K562 (cell line): ENCODE measurements at regions not wholly inside any gene's neighbourhood (a gene's known extent, or its start where the extent isn't known, plus 50 kb on each side); places are given as distances from the start of the nearest gene placed in this dataset.
A peak's percentile ranks its signal among the peaks of the same experiment; 100 is the strongest.

ENCODE experiments used
- ATAC-seq: fragments of 200-7000 bp; cut with Tn5 transposase; 3 replicates; pipeline ENCODE4 v1.9.1; 2020; ENCODE audit warnings: moderate library complexity
- BruUV-seq: library from RNA; stranded (reverse); fragments of 400-500 nt; replicated peaks from 2 replicates; lab custom pipeline; 2021; lab: Mats Ljungman, UMichigan
- CTCF ChIA-PET: fragments of 300-600 bp; formaldehyde crosslinking; extraction: SDS; loops from one replicate; lab custom pipeline; 2021; ENCODE audit warnings: low intra/inter-chr PET ratio; lab: Yijun Ruan, JAX
- POLR2A ChIA-PET: fragments of 300-600, 350-650 bp; sonication (Branson Sonifier 250); formaldehyde crosslinking; extraction: SDS; loops from one replicate; lab custom pipeline; 2021; ENCODE audit warnings: antibody characterized with exemption, inconsistent platforms; lab: Yijun Ruan, JAX
- DNase-seq, 4 experiments: peaks; one replicate each; pipeline versions ENCODE4 v3.0.0 to v3.0.0-alpha.2; 2011 to 2018; ENCODE audit warnings: low spot score in 3 of 4, mixed read lengths in 3 of 4; ENCODE audit errors: extremely low read depth in 1 of 4
- FAIRE-seq: peaks from 2 replicates; lab custom pipeline; 2011; peaks lifted over from hg19 to GRCh38; lab: Jason Lieb, UNC
- H2AFZ ChIP-seq: 2 replicates; pipeline ENCODE4 v1.6.0; 2011; ENCODE audit warnings: low read depth, low read length, control low read depth, inconsistent platforms
- H3K27ac ChIP-seq: fragments of 200-600 bp; 3 replicates; pipeline ENCODE4 v1.8.0; 2011; ENCODE audit warnings: low read depth, mild to moderate bottlenecking, control low read depth, inconsistent platforms, low read length, moderate library complexity, mixed read lengths; ENCODE audit errors: extremely low read depth
- H3K27me3 ChIP-seq, 2 experiments: fragments of 300-600 bp in 1 of 2; 2 replicates in 1 of 2; 3 replicates in 1 of 2; pipeline versions ENCODE4 v1.6.0 to v1.8.0; 2011; ENCODE audit warnings: inconsistent platforms in 2 of 2, low read length in 2 of 2, mild to moderate bottlenecking in 1 of 2, mixed read lengths in 1 of 2, moderate library complexity in 1 of 2; ENCODE audit not compliant: control insufficient read depth in 2 of 2, insufficient read depth in 2 of 2
- H3K36me3 ChIP-seq: fragments of 300-600 bp; 3 replicates; pipeline ENCODE4 v1.8.0; 2011; ENCODE audit warnings: mild to moderate bottlenecking, low read length, inconsistent platforms; ENCODE audit not compliant: control insufficient read depth, insufficient read depth
- H3K4me1 ChIP-seq, 2 experiments: fragments of 200-600 bp in 1 of 2; replicated peaks in 1 of 2; 2 replicates in 1 of 2; 3 replicates in 1 of 2; pipeline versions ENCODE4 v1.5.1 to v1.8.0; 2011; ENCODE audit warnings: inconsistent platforms in 2 of 2, low read length in 2 of 2, mild to moderate bottlenecking in 1 of 2, mixed read lengths in 1 of 2, moderate library complexity in 1 of 2; ENCODE audit not compliant: control insufficient read depth in 2 of 2, insufficient read depth in 2 of 2
- H3K4me2 ChIP-seq: 2 replicates; pipeline ENCODE4 v1.6.1; 2011; ENCODE audit warnings: low read length, control low read depth, inconsistent platforms, mixed read lengths; ENCODE audit not compliant: insufficient read depth
- H3K4me3 ChIP-seq: fragments of 200-600 bp; sonication (generic), shearing (Covaris generic); 2 replicates; pipeline ENCODE4 v1.5.1; 2016; ENCODE audit warnings: control low read depth, inconsistent platforms
- H3K79me2 ChIP-seq: fragments of 200-600 bp; 3 replicates; pipeline ENCODE4 v1.8.0; 2011; ENCODE audit warnings: low read length, inconsistent platforms; ENCODE audit not compliant: control insufficient read depth, insufficient read depth
- H3K9ac ChIP-seq, 2 experiments: 2 replicates each; pipeline versions ENCODE4 v1.6.0 to v1.6.1; 2011; ENCODE audit warnings: low read depth in 2 of 2, low read length in 2 of 2, control low read depth in 1 of 2, inconsistent platforms in 1 of 2, mild to moderate bottlenecking in 1 of 2, mixed read lengths in 1 of 2; ENCODE audit not compliant: insufficient read depth in 1 of 2
- H3K9me1 ChIP-seq: one replicate; pipeline ENCODE4 v1.6.0; 2011; ENCODE audit warnings: inconsistent platforms, mild to moderate bottlenecking, low read length, moderate library complexity; ENCODE audit not compliant: control insufficient read depth, insufficient read depth
- H3K9me3 ChIP-seq: replicated peaks from 2 replicates; pipeline ENCODE4 v1.5.1; 2011; ENCODE audit warnings: low read depth, low read length, inconsistent platforms; ENCODE audit not compliant: control insufficient read depth, insufficient read depth
- H4K20me1 ChIP-seq: replicated peaks from 2 replicates; pipeline ENCODE4 v1.6.1; 2011; ENCODE audit warnings: low read length, inconsistent platforms, mixed read lengths; ENCODE audit not compliant: control insufficient read depth, insufficient read depth
- C11orf30 ChIP-seq: fragments of 450-650 bp; IDR thresholded peaks from 2 replicates; pipeline ENCODE4 v1.6.1; 2016; ENCODE audit warnings: low read depth, mild to moderate bottlenecking
- CEBPB ChIP-seq: fragments of 450-650 bp; IDR thresholded peaks from 2 replicates; pipeline ENCODE4 v1.6.1; 2016; ENCODE audit warnings: missing genetic modification characterization, missing compliant biosample characterization
- LCOR ChIP-seq: sonication (generic); formaldehyde crosslinking; IDR thresholded peaks from 2 replicates; pipeline ENCODE4 v1.8.0; 2022; ENCODE audit warnings: mild to moderate bottlenecking, missing genetic modification reagents
- MAFF ChIP-seq: IDR thresholded peaks from 2 replicates; pipeline ENCODE4 v1.6.1; 2012; ENCODE audit warnings: low read length, improper control_type of control experiment
- MAFG ChIP-seq: fragments of 450-650 bp; conservative IDR thresholded peaks from 2 replicates; pipeline ENCODE4 v1.6.1; 2016; ENCODE audit warnings: missing genetic modification characterization, missing compliant biosample characterization
- MAFK ChIP-seq: IDR thresholded peaks from 2 replicates; pipeline ENCODE4 v1.6.1; 2011; ENCODE audit warnings: low read length, improper control_type of control experiment
- MEF2D ChIP-seq: conservative IDR thresholded peaks from 2 replicates; pipeline ENCODE4 v1.6.1; 2016; ENCODE audit warnings: low read depth, missing genetic modification characterization, missing compliant biosample characterization
- PHF21A ChIP-seq: fragments of 450-650 bp; IDR thresholded peaks from 2 replicates; pipeline ENCODE4 v1.6.1; 2017; ENCODE audit warnings: low read depth, borderline replicate concordance
- RCOR1 ChIP-seq, 2 experiments: IDR thresholded peaks; 2 replicates each; pipeline ENCODE4 v1.6.1; 2012; ENCODE audit warnings: low read depth in 2 of 2, low read length in 2 of 2, borderline replicate concordance in 1 of 2, improper control_type of control experiment in 1 of 2
- SAP30 ChIP-seq: fragments of 200-600 bp; sonication (generic); IDR thresholded peaks from 2 replicates; pipeline ENCODE4 v1.6.1; 2012; ENCODE audit warnings: borderline replicate concordance, low read depth, mild to moderate bottlenecking, moderate library complexity, low read length, control low read depth, inconsistent platforms; ENCODE audit not compliant: insufficient read depth, poor library complexity, severe bottlenecking
- SOX6 ChIP-seq: fragments of 450-650 bp; IDR thresholded peaks from 2 replicates; pipeline ENCODE4 v1.6.1; 2014; ENCODE audit warnings: mild to moderate bottlenecking
- ZNF316 ChIP-seq: fragments of 450-650 bp; IDR thresholded peaks from 2 replicates; pipeline ENCODE4 v1.6.1; 2016
- ZNF780A ChIP-seq: fragments of 250-450 bp; sonication (Bioruptor Pico); IDR thresholded peaks from 2 replicates; pipeline ENCODE4 v1.5.0; 2021; ENCODE audit warnings: mild to moderate bottlenecking
- WGBS: fragments of 100-300 bp; shearing (Covaris generic); methylation state at CpG from one replicate; pipeline ENCODE4 v1.1.6; 2016; ENCODE audit warnings: low coverage, mixed read lengths; ENCODE audit not compliant: insufficient coverage; ENCODE audit errors: missing lambda C conversion rate; 5-methylcytosine and 5-hydroxymethylcytosine counted together
- in situ Hi-C: fragments of 300-500 bp; cut with MboI; formaldehyde crosslinking; loops from 4 replicates; pipeline ENCODE4 v1.15.0; 2018; ENCODE audit warnings: inconsistent platforms, mixed read lengths
- intact Hi-C: fragments of 100-400 bp; cut with micrococcal nuclease; formaldehyde crosslinking; loops from 2 replicates; pipeline ENCODE4 v1.14.2; 2022
- TF ChIP-seq, protein P1 (sequence below): fragments of 250-450 bp; sonication (Bioruptor Pico); IDR thresholded peaks from 2 replicates; pipeline ENCODE4 v1.8.0; 2022; ENCODE audit warnings: moderate library complexity, mild to moderate bottlenecking, inconsistent platforms

DNA sequence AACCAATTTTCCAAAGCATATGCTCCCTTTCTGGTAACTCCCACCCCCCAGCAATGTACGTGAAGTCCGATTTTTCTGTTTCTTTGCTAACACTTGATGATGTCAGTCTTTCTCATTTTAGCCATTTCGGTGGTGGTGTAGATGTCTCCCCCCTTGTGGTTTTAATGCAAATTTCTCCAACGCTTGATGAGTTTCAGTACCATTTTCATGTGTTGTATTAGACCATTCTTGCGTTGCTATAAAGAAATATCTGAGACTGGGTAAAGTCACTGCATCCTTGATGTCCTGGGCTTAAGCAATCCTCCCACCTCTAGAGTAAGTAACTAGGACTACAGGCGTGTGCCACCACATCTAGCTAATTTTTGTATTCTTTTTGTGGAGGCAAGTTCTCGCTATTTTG is 148.4 kb upstream of the VCX3A start (continued):
- no peak for TF ChIP-seq RCOR1 (IDR thresholded peaks at IDR 0.05; ENCODE audit: borderline replicate concordance in 1 of 2, low read depth in 2 of 2, low read length in 2 of 2)
- TF ChIP-seq, protein P1, sequence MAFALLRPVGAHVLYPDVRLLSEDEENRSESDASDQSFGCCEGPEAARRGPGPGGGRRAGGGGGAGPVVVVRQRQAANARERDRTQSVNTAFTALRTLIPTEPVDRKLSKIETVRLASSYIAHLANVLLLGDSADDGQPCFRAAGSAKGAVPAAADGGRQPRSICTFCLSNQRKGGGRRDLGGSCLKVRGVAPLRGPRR = no peak
- no peak for TF ChIP-seq SOX6
- TF ChIP-seq MEF2D (tag) = no peak
- no peak for TF ChIP-seq CEBPB (tag)
- TF ChIP-seq SAP30 = no peak
- no peak for TF ChIP-seq PHF21A
- TF ChIP-seq, all 486 proteins: peak for 0

DNA sequence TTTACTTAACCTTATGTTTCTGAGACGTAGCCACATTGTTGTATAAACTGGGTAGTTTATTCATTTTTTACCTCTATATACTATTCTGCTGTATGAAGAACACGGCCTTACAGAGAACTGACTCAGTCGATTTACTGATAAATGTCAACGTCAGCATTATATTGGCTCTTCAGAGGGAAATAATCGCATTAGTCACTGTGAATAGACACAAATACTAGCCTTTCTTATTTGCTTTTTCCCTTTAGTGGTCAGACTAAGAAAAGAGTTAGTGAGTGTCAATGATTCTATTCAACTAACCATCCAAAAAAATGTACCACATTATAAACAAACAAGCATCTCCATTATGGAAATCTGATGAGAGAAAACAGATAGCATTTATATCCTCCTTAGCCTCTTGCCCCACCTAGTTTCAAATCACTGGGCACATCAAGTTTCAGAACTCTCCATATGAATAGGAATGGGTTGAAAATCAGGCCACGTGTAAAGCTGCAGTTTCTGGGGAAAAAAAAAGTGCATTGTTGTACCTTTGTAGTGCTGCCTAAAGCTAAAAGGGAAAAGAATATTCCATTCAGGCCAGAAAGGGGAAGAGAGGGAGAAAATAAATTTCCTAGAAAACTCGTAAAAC is 146.7 kb upstream of the VCX3A start:
- TF ChIP-seq MAFF (peak; percentile 80), LCOR (CRISPR knock-in tag) (no peak), MAFG (0 out of 2 replicates have a peak, but pooled peaks have one; percentile 24), MAFK (peak; percentile 75), ZNF316 (peak; percentile 48), C11orf30 (peak; percentile 24; the same call in 1 of the 2 replicates), ZNF780A (CRISPR knock-in tag) (no peak)
- H4K20me1 ChIP-seq = no peaks in the 10 kb centered on the region
- in situ Hi-C loops (no loop called here), intact Hi-C loops (no loop called here)
- POLR2A ChIA-PET = no interaction called here
- CTCF ChIA-PET = no interaction called here
- no peaks in the 10 kb centered on the region for H3K27me3 ChIP-seq
- FAIRE-seq = no peak
- no peak overlapping the region for H3K9ac ChIP-seq
- WGBS = under 1% methylated on average over 7 of the region's 7 CpGs
- ATAC-seq = no peak
- H3K9me1 ChIP-seq = no peaks in the 10 kb centered on the region
- H3K4me1 ChIP-seq = no peaks in the 10 kb centered on the region
- H3K4me3 ChIP-seq = no peak overlapping the region
- no peak overlapping the region for H3K4me2 ChIP-seq
- no peak overlapping the region for H3K27ac ChIP-seq
- BruUV-seq = no TSS peak
- no peaks in the 10 kb centered on the region for H3K9me3 ChIP-seq
- H2AFZ ChIP-seq = no peak overlapping the region
- DNase-seq = no peak
- H3K36me3 ChIP-seq = no peaks in the 10 kb centered on the region
- H3K79me2 ChIP-seq = no peaks in the 10 kb centered on the region
